K562 (cell line): ENCODE measurements at regions not wholly inside any gene's neighbourhood (a gene's known extent, or its start where the extent isn't known, plus 50 kb on each side); places are given as distances from the start of the nearest gene placed in this dataset.

Experiments used
- EZH2 ChIP-seq: IDR thresholded peaks from 2 replicates; pipeline ENCODE4 v1.6.1; 2012; ENCODE audit warnings: low read depth, mild to moderate bottlenecking, inconsistent platforms, low read length, borderline replicate concordance
- FOXK1 ChIP-seq: sonication (generic); formaldehyde crosslinking; IDR thresholded peaks from 2 replicates; pipeline ENCODE4 v1.8.0; 2022; ENCODE audit warnings: missing genetic modification reagents, mild to moderate bottlenecking, borderline replicate concordance
- HDAC1 ChIP-seq, 2 experiments: fragments of 450-650 bp; IDR thresholded peaks; 2 replicates each; pipeline ENCODE4 v1.6.1; 2016 to 2017; ENCODE audit warnings: inconsistent platforms in 1 of 2, mild to moderate bottlenecking in 1 of 2, moderate library complexity in 1 of 2
- NFATC3 ChIP-seq: fragments of 450-650 bp; IDR thresholded peaks from 2 replicates; pipeline ENCODE4 v1.6.1; 2017; ENCODE audit warnings: mild to moderate bottlenecking
- NR1H2 ChIP-seq: sonication (generic); formaldehyde crosslinking; IDR thresholded peaks from 2 replicates; pipeline ENCODE4 v1.4.0; 2020; ENCODE audit warnings: mild to moderate bottlenecking, missing genetic modification reagents
- POLR2AphosphoS5 ChIP-seq: IDR thresholded peaks from 2 replicates; pipeline ENCODE4 v1.6.1; 2011; ENCODE audit warnings: mild to moderate bottlenecking, low read depth, low read length, moderate library complexity; ENCODE audit not compliant: control insufficient read depth, insufficient read depth

- TF ChIP-seq FOXK1 (CRISPR knock-in tag) (no peak), POLR2AphosphoS5 (no peak), NR1H2 (no peak), NFATC3 (no peak), EZH2 (no peak), HDAC1 (IDR thresholded peaks at IDR 0.05) (no peak)
Observed at GRCh38 chr7:18200266-18200665, 172.6 kb upstream of the PRPS1L1 start.
